ENCODE measurements at regions not wholly inside any gene's neighbourhood (a gene's known extent, or its start where the extent isn't known, plus 50 kb on each side); places are given as distances from the start of the nearest gene placed in this dataset.

- ATAC-seq (no peak), DNase-seq (ENCODE audit: low read depth, low spot score) (no peak)
- POLR2A ChIA-PET, result no interaction called here
- no TSS peak for BruUV-seq (replicated peaks)
- CTCF ChIA-PET, result no interaction called here
- in situ Hi-C loops (cut with HindIII; ENCODE audit: low pct_unique_long_range_greater_than_20kb, low sequenced_read_pairs), result no loop called here
- H3K27ac ChIP-seq (ENCODE audit: low read length), result no peak overlapping the region
- H3K9me3 ChIP-seq (ENCODE audit: control insufficient read depth, insufficient read depth, low read depth, low read length), result no peaks in the 10 kb centered on the region
- no peak for TF ChIP-seq TCF7L2 (IDR thresholded peaks at IDR 0.05; ENCODE audit: low read depth, low read length)
- TF ChIP-seq POLR2AphosphoS5 (IDR thresholded peaks at IDR 0.05; ENCODE audit: low read depth, low read length), result no peak
- TF ChIP-seq, protein P1, sequence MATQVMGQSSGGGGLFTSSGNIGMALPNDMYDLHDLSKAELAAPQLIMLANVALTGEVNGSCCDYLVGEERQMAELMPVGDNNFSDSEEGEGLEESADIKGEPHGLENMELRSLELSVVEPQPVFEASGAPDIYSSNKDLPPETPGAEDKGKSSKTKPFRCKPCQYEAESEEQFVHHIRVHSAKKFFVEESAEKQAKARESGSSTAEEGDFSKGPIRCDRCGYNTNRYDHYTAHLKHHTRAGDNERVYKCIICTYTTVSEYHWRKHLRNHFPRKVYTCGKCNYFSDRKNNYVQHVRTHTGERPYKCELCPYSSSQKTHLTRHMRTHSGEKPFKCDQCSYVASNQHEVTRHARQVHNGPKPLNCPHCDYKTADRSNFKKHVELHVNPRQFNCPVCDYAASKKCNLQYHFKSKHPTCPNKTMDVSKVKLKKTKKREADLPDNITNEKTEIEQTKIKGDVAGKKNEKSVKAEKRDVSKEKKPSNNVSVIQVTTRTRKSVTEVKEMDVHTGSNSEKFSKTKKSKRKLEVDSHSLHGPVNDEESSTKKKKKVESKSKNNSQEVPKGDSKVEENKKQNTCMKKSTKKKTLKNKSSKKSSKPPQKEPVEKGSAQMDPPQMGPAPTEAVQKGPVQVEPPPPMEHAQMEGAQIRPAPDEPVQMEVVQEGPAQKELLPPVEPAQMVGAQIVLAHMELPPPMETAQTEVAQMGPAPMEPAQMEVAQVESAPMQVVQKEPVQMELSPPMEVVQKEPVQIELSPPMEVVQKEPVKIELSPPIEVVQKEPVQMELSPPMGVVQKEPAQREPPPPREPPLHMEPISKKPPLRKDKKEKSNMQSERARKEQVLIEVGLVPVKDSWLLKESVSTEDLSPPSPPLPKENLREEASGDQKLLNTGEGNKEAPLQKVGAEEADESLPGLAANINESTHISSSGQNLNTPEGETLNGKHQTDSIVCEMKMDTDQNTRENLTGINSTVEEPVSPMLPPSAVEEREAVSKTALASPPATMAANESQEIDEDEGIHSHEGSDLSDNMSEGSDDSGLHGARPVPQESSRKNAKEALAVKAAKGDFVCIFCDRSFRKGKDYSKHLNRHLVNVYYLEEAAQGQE (IDR thresholded peaks at IDR 0.05; ENCODE audit: insufficient read depth in 1 of 2, low read depth in 2 of 2, low read length in 1 of 2), result no peak
- TF ChIP-seq SIN3A (IDR thresholded peaks at IDR 0.05; ENCODE audit: borderline replicate concordance, insufficient read depth, low read depth, low read length), result no peak
- no peak for TF ChIP-seq CTCF (IDR thresholded peaks at IDR 0.05)
- no peaks in the 10 kb centered on the region for H3K27me3 ChIP-seq (ENCODE audit: control insufficient read depth, insufficient read depth, low read length)
- H3K4me3 ChIP-seq (ENCODE audit: low read depth in 2 of 2, low read length in 2 of 2), result no peak overlapping the region
- intact Hi-C loops (cut with micrococcal nuclease; ENCODE audit: unreplicated experiment), result no loop called here
- no peaks in the 10 kb centered on the region for H3K4me1 ChIP-seq (ENCODE audit: control insufficient read depth, insufficient read depth, low read length)
- no peaks in the 10 kb centered on the region for H3K36me3 ChIP-seq (ENCODE audit: control insufficient read depth, insufficient read depth, low read length)
Observed at GRCh38 chr2:67182884-67183283, 214.2 kb upstream of the ETAA1 start.

DNA sequence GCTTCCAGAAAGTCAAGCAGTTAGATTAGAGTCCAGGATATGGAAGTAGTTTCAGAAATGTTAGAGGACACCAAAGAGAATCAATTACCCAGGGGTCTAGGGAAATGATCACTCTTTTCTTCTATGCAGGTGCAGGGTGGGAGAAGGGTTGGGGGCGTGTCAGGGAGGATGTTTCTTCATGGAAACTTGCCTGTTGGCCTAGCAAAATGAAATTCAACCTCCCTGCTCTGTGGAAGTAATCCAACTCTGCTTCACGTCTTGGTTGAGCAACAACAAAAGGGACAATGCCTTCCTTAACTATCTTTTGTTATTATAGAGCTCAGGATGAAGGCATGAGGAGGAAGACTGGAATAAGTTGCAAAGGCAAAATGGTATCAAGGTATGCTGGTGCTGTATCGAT, 210.8 kb upstream of the ETAA1 start:
- Histone ChIP-seq H3K27me3 (ENCODE audit: control insufficient read depth, insufficient read depth, low read length) (no peaks in the 10 kb centered on the region), H3K4me1 (ENCODE audit: control insufficient read depth, insufficient read depth, low read length) (no peaks in the 10 kb centered on the region), H3K9me3 (ENCODE audit: control insufficient read depth, insufficient read depth, low read depth, low read length) (no peaks in the 10 kb centered on the region), H3K4me3 (ENCODE audit: low read depth in 2 of 2, low read length in 2 of 2) (no peak overlapping the region), H3K36me3 (ENCODE audit: control insufficient read depth, insufficient read depth, low read length) (no peaks in the 10 kb centered on the region), H3K27ac (ENCODE audit: low read length) (no peak overlapping the region)
- ATAC-seq (no peak), DNase-seq (ENCODE audit: low read depth, low spot score) (no peak)
- no peak for TF ChIP-seq CTCF (IDR thresholded peaks at IDR 0.05)
- no peak for TF ChIP-seq SIN3A (IDR thresholded peaks at IDR 0.05; ENCODE audit: borderline replicate concordance, insufficient read depth, low read depth, low read length)
- no peak for TF ChIP-seq TCF7L2 (IDR thresholded peaks at IDR 0.05; ENCODE audit: low read depth, low read length)
- TF ChIP-seq, protein P1 (IDR thresholded peaks at IDR 0.05; ENCODE audit: insufficient read depth in 1 of 2, low read depth in 2 of 2, low read length in 1 of 2), result no peak
- no peak for TF ChIP-seq POLR2AphosphoS5 (IDR thresholded peaks at IDR 0.05; ENCODE audit: low read depth, low read length)
- intact Hi-C loops (cut with micrococcal nuclease; ENCODE audit: unreplicated experiment), result no loop called here
- BruUV-seq (replicated peaks), result no TSS peak
- in situ Hi-C loops (cut with HindIII; ENCODE audit: low pct_unique_long_range_greater_than_20kb, low sequenced_read_pairs), result no loop called here
- POLR2A ChIA-PET, result interaction anchor here (0.7 kb wide), 1 partner anchor 14 kb away, joined by 3 read pairs; no protein-coding TSS in a partner anchor
- CTCF ChIA-PET, result no interaction called here
